ENCODE measurements at regions not wholly inside any gene's neighbourhood (a gene's known extent, or its start where the extent isn't known, plus 50 kb on each side); places are given as distances from the start of the nearest gene placed in this dataset.

DNA sequence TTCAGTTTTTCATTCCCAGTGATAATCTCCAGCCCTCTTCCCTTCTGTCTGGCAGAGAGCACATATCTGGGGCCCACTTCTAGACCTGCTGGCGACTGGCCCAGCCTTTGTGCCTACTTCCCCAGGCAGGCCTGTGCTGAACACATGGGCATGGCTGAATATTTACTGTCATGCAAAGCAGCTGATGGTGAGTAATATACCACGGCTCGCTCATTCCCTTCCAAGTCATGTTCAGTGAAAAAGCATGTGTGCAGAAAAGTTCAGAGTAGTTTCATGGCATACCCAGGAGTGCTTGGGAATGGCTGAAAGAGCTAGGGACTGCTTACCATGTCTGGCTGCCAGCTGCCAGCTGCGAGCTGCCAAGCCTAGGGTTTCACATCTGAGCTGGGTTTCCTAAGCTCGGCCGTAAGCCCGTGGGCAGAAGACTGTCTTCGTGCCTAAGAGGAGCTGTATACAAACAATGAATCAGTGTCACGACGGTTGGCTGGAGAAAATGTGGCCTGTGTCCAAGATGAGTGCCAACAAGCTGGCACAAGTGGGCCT, 179.9 kb upstream of the PELI2 start:
- DNase-seq (ENCODE audit: low read depth): no peak

DNA sequence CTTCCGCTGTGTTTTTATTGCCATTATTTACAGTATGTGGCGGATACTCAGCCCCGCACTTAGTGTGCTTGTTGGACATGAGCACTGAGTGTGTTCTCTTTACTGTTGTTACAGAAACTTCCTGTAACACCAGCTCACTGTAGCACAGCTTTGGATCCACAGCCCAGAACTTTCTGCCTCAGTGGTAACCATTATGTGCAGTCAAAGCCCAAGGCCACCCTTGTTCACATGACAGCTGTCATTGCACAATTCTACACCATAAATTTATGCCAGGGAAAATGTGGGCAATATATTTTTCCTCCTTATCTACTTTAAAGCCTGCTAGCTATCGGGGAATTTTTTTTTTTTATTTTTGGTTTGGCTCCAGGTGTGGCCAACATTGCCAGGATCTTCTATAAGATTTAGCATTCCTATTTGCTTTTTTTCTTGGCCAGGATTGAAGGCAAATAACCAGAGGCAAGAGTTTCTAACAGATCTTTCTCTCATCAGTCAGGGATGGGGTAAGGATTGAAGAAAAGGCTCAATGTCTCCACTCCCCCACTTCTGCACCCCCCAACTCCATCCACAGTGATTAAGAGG, 176.0 kb upstream of the PELI2 start:
- no peak for DNase-seq (ENCODE audit: low read depth)

DNA sequence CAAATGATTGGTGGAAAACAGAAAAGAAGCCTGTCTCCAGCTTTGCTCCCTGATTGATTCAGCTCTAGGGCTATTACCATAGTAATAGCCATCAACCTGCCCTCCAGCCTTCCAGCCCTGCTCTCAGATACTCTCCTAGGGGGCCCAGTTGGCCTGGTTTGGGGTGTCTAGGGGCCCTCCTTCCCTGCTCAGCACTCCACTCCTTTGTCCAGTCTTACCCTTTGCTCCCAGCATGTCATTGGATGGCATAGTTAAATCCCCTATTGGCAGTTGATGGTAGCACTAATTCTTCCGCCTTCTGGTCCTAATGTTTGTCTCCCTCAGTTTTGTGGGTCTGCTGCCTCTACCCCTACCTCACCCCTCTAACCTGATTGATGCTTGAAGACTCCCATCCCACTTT, 175.4 kb upstream of the PELI2 start:
- no peak for DNase-seq (ENCODE audit: low read depth)

DNA sequence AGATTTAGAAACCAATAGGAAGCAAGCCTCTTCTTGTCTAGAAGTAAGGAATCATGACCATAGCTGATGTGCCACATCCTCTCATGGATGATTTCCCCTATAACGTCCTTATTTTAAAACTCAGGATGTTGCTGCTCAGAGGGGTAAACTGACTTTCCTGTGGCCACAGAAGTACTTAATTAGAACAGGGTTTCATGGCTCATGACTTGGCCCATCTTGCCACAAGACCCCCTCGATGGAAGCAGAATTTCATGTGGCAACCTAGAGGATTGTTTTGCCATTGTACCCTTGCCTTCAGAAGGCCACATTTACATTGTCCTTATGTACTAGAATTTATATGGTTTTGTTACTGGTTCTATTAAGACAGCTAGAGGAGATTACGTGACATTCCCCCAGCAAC, 173.5 kb upstream of the PELI2 start:
- DNase-seq (ENCODE audit: low read depth): no peak

DNA sequence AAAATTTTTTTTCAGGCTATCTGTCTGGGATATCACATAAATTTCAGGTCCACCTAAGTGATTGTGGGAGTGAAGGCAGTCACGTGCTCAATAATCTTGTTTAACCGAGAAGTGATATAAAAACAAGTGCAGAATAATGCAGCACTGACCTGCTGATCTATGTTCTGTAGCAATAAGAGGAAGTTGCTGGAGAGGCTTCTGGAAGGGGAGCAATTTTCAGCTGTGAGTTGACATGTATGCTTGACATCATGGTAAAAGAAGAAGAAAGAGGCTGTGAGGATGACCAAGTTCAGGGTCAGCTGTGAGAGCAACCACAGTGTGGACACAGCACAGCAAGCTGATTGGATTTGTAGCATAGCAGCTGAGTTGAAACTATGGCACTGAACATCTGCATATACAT, 172.0 kb upstream of the PELI2 start:
- DNase-seq (ENCODE audit: low read depth): no peak

DNA sequence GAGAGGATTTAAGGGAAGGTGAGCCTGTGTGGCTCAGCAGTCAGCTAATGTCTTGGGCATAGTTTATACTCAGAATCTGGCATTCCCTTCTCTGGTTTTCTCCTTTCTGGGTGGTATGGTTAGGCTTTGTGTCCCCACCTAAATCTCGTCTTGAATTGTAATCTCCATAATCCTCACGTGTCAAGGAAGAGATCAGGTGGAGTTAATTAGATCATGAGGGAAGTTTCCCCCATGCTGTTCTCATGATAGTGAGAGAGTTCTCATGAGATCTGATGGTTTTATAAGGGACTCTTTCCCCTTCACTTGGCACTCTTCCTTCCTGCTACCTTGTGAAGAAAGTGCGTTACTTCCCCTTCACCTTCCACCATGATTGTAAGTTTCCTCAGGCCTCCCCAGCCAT, 169.8 kb upstream of the PELI2 start:
- DNase-seq (ENCODE audit: low read depth): no peak

DNA sequence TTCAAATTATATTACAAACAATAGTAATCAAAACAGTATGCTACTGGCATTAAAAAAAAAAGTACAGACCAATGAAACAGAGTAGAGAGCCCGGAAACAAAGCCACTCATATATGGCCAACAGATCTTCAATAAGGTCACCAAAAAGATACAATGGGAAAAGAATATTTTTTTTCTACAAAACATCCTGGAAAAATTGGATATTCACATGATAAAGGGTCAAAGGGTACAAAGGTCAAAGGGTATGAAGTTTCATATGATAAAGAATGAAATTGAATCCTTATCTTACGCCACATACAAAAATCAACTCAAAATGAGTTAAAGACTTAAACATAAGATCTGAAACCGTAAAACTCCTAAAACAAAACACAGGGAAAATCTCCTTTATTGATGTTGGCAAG, 168.5 kb upstream of the PELI2 start:
- no peak for DNase-seq (ENCODE audit: low read depth)

DNA sequence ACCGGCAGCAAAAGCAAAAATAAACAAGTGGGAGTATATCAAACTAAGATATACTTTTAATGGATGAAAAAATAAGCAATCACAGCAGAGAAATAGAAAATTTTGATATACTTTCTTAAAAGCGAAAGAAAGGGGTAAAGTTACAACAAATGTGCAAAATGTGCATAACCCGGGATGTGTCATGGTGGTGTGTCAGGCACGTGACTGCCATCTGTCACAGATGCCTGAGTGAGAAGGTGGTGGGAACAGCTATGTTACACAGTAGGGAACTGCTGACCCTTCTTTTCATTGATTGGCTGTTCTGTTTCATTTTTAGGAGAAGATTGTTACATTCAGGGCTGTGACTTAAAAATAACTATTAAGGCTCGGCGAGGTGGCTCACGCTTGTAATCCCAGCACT, 168.1 kb upstream of the PELI2 start:
- no peak for DNase-seq (ENCODE audit: low read depth)

DNA sequence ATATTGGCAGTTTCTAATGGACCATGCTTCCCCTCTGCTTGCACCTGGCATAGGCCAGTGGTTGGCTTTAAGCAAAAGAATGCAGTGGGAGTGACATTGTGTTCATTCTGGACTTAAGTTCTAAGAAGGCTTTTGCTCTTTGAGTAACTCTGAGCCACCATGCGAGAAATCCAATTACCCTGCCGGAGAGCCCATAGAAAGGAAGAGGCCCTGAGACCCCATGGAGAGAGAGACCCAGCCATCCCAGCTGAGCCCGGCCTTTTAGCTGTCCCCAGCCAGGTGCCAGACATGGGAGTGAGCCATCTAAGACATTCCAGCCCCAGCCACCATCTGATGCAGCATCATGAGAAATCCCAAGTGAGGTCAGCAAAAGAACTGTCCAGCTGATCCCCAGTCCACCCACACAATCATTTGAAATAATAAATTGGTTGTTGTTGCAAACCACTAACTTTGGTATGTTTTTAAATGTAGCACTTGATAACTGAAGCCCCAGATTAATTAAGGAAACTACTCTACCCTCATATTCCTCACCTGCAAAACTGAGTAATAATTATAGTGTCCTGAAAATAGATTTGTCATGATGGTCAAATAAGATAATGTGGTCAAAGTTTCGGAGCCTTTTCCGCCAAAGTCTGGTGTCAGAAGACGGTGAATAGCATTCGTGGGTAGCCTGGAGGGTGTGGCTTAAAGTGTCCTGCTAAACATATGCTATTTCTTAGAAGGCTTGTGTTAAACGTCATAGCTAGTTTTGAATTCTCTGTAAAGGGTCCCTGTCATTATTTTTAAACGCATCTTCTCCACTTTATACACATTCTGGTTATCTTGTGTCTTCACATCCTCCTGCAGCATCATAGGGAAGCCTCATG, 166.6 kb upstream of the PELI2 start:
- DNase-seq (ENCODE audit: low read depth): no peak

DNA sequence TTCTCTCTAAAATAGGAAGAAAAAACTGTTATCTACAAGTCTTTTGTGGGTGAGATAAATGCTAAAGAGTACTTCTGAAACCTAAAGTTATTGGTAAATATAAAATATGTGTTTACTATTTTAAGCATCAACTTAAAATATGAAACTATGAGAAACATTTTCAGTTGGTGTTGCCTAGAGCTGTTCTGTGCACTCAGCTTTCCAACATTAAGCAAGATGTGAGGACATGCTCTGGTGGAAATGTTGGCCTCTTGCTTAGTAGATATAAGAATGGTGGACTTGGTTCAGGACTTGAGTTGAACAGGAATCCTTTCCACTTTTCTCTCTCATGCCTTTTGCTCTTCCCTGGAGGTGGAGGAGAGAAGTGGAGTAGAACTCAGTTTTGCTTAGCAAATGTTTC, 164.1 kb upstream of the PELI2 start:
- no peak for DNase-seq (ENCODE audit: low read depth)

DNA sequence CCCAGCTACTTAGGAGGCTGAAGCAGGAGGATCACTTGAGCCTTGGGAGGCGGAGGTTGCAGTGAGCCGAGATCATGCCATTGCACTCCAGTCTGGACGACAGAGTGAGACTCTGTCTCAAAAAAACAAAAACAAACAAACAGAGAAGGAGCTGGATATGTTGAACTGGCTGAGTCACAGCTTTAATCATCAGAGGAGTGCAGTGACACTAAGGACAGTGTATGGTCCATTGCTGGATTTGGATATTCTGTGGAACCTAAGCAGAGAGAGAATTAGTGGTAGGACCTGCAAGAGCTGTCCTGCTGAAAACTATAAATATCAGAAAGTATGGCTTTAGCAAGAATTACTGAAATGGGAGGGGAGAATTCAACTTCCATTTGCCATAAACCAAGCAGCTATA, 163.0 kb upstream of the PELI2 start:
- DNase-seq (ENCODE audit: low read depth): no peak

DNA sequence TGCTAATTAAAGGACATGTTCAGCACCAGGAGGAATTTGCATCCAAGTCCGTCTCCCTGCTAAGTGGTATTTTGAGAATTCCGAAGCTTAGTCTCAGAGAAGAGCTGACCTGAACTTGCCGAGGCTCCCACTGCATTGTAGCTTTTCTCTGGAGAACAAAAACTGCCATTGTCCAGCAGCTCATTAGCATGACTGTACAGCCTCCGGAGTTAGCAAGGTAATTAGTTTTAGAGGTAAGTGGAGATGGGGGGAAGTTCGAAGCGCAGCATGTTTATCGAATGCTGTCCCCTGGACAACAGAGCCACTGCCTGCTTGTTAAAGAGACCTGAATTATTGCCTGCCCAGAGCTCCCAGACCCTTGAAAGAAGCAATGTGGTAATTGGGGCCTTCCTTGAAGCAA, 160.3 kb upstream of the PELI2 start:
- DNase-seq (ENCODE audit: low read depth): no peak

DNA sequence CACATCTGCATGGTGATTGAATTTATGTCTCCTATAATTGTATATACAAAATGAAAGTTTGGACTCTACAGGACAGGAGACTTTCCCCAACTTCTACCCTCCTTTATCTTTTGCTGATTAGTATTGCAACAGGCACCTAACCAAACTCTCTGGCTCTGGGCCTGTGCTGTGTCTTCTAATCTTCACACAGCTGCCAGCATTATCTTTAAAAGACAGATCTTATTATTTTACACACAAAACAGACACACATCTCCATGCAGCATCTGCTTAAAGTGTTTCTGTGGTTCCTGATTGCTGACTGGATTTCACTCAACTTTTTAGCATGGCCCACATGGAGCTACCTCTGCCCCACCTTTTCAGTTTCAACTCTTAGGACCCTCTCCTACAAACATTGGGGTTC, 154.9 kb upstream of the PELI2 start:
- no peak for DNase-seq (ENCODE audit: low read depth)

DNA sequence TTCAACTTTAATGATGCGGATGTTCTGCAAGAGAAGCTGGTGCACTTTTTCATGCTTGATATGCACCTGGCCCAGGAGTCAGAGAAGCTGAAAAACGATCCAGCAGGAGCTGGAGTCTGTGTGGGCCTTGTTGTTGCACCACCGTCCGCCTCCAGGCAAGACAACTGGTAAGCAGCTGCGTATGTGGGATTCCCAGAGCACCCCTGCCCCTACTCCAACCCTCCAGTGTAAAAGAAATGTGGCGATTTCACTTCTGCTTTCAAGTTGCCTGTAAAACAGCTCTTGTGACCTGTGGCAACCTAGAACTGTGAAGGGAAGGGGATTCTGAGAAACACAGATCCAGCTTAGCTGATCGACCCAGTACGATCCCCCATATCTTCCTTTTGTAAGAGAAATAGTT, 154.1 kb upstream of the PELI2 start:
- no peak for DNase-seq (ENCODE audit: low read depth)

DNA sequence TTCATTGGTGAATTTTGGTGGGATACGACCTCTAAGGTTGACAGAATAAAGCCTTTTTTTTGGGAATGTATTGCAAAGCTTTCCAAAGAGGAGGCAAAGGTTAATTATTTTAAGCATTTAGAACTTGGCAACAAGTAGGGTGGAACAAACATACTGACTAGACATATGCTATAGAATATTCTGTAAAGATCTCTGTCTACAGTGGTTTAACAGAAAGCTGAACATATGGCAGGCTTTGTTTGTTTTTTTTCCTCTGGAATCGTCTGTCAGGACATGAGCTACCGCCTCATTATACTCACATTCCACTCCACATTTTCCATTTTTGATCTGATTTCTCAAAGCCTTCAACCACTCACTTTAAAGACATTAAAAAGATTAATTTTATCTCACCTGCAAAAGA, 153.4 kb upstream of the PELI2 start:
- no peak for DNase-seq (ENCODE audit: low read depth)

DNA sequence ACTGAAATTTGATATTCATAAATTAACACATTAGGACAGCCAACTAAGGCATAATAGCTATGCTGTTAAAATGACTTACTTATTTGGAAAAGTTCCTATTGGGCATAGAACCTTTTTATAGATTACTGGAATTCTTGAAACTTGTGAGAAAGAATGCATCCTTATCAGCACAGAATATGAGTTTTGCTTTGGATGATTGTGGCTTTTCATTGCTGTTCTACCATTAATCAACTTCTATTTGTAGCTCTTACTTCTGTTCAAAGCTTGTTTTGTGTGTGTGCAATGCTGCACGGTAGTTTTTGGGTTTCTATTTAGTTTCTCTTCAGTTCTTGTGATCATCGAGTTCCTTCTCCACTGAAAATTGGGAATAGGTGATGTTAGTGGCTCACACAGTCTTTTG, 152.4 kb upstream of the PELI2 start:
- no peak for DNase-seq (ENCODE audit: low read depth)

DNA sequence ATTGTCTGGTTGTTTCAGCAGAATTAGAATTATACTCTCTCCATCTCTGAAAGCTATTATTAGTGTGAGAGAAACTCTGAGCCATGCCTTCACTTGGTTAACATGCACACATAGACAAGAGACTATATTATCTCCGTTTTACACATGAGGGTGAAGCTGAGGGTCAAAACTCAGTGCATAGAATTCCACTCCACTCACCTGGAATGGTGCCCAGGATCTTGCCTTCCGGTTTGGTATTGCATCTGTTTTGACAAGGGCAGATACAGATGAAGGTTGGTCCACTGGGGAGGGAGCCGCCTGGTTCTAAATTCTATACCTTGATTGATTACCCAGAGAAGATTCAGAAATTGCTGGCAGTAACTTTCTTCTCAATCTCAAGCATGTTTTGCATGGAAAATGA, 149.5 kb upstream of the PELI2 start:
- DNase-seq (ENCODE audit: low read depth): no peak

DNA sequence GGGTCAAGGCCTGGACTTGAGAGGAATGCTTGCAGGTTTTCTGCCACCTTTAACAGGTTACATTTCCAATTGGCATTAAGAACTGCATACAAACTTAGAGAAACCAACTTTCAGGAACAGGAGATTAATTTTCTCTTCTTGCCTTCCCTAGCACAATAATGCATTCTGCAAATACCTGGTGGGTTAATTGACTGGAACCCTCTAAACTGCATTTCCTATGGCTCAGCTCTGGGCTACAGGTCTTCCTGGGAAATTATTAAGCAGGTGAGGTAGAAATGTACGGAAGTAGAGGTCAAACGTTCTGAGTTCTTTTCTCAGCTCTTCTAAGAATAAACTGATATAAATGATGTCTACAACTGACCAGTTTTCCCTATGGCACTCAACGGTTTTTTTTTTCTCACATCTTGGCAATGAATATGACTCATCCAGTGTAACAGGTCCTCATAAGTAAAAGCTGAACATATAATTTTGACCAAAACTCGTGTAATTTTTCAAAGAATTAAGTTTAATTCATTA, 144.9 kb upstream of the PELI2 start:
- no peak for DNase-seq (ENCODE audit: low read depth)

DNA sequence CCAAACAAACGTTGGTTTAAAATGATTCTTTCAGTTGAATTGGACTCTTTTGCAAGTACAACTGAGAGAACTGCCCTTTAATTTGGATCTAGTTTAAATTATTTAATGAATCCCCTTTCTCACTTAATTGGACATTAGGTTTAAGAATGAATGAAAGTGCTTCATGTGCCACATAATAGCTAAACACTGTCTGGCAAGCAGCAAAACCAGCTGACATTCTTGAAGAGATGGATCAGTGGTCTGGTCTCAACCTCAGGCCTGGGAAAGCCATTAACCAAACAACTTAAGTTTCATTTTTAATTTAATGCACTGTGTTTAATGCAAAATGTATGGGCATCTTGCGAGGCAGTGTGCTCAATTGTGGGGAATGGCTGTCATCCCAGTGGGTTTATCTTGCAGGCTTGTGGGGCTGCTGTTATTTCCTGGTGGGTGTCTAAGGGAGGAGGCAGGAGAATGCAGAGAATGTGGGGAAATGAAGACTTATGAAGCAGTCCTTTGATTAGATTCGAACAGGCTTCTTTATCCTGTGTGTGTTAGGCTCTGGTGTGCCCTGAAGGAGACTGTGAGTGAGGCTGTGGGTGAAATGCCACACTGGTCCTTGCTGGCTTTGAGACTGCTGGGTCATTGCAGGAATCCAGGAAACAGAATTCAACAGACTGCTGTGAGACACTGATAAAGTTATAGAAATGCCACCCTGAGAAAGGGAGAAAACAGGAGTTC, 144.1 kb upstream of the PELI2 start:
- DNase-seq (ENCODE audit: low read depth): no peak

DNA sequence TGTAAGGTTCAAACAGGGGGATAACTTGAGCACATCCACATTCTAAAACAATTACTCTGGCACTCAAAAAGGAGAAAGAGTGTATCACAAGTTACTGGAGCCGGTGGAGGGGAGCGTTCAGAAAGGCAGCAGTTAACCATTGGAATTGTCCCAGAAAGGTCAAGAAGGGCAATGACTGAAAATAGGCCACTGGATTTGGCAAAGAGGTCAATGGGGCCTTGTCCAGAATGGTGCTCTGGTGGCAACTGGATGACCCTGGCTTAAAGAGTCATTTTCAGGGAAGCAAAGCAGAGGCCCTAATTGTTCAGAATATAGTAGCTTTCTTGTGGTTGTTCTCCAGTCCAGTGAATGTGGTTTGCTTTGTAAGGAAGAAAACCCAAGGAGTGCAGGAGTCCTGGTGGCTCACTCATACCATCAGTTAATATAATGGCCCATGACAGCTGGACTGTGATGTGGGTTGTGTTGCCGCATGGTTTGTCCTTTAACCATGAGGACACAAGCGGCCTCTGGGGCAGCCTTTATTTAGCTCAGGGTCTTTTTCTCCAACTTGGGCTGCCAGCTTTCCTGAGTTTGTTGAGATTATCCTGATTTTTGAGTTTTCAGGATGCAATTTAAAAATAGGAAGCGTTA, 142.8 kb upstream of the PELI2 start:
- DNase-seq (ENCODE audit: low read depth): no peak

DNA sequence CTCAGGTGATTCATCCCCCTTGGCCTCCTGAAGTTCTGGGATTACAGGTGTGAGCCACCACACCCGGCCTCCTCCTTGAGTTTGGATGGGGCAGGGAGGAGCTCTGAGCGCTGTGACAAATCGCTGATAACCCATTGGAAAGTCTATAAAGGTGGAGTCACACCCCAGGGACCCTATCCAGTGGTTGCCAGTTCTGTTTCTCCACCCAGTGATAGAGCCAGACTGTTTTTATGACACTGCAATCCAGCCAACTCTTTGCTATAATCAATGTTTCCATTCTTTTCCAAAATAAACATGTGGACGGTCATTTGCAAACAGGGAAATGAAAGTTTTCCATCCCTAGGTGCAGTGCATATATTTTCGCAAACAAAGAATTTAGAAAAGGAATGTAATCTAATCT, 142.0 kb upstream of the PELI2 start:
- DNase-seq (ENCODE audit: low read depth): no peak

DNA sequence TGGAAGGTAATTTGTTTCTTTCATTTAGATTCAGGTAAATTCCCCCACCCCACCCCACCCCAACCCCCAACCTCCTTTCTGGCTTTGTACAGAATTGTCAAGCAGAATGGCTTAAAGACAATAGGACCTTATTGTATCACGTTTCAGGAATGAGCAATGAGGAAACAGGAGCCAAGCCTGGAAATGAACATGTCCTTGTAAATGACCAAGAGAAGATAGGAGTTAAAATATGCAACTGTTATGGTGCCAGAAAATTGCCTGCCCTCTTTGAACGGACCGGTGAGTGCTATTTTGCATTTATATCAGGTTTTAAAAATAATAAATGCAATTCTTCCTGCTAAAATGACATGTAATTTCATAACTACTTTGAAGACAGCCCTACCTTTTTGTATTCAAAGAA, 141.6 kb upstream of the PELI2 start:
- no peak for DNase-seq (ENCODE audit: low read depth)

Measured in activated T-cell treated with anti-CD3 and anti-CD28 coated beads for 24 hours (primary cell).